Kidney (tissue), 13 donors: ENCODE measurements at regions not wholly inside any gene's neighbourhood (a gene's known extent, or its start where the extent isn't known, plus 50 kb on each side); places are given as distances from the start of the nearest gene placed in this dataset.

ENCODE experiments used
- DNase-seq, 5 donors: peaks; one replicate each; pipeline ENCODE4 v3.0.0-alpha.2; 2013 to 2020
- FAIRE-seq: peaks from 2 replicates; lab custom pipeline; 2012; peaks lifted over from hg19 to GRCh38; lab: Jason Lieb, UNC
- H3K27ac ChIP-seq, 2 donors: one replicate each; pipeline ENCODE4 v1.7.0; 2013; ENCODE audit warnings: low read depth in 2 of 2, low read length in 2 of 2, inconsistent platforms in 1 of 2
- H3K27me3 ChIP-seq: one replicate; pipeline ENCODE4 v1.7.1; 2013; ENCODE audit warnings: low read length, inconsistent platforms; ENCODE audit not compliant: control insufficient read depth, insufficient read depth
- H3K36me3 ChIP-seq, 3 donors: one replicate each; pipeline versions ENCODE4 v1.7.0 to v1.7.1; 2013; ENCODE audit warnings: low read length in 3 of 3, control low read depth in 1 of 3, inconsistent platforms in 1 of 3; ENCODE audit not compliant: insufficient read depth in 3 of 3, control insufficient read depth in 2 of 3
- H3K4me1 ChIP-seq, 3 donors: one replicate each; pipeline versions ENCODE4 v1.7.0 to v1.7.1; 2013; ENCODE audit warnings: low read length in 3 of 3, inconsistent platforms in 1 of 3, low read depth in 1 of 3; ENCODE audit not compliant: control insufficient read depth in 2 of 3, insufficient read depth in 2 of 3
- H3K4me3 ChIP-seq, 3 donors: one replicate each; pipeline versions ENCODE4 v1.7.0 to v1.8.1; 2013; ENCODE audit warnings: low read length in 3 of 3, control low read depth in 1 of 3, inconsistent platforms in 1 of 3
- H3K9ac ChIP-seq, 3 donors: one replicate each; pipeline versions ENCODE4 v1.7.0 to v1.7.1; 2013; ENCODE audit warnings: low read length in 3 of 3, control low read depth in 1 of 3, inconsistent platforms in 1 of 3
- H3K9me3 ChIP-seq, 3 donors: one replicate each; pipeline versions ENCODE4 v1.7.0 to v1.7.1; 2013; ENCODE audit warnings: low read length in 3 of 3, control low read depth in 1 of 3, inconsistent platforms in 1 of 3; ENCODE audit not compliant: control insufficient read depth in 2 of 3, insufficient read depth in 1 of 3
- intact Hi-C: fragments of 100-400 bp; cut with DNase I; formaldehyde crosslinking; loops from one replicate; pipeline ENCODE4 v1.11.1; 2022
- TF ChIP-seq, protein P1 (sequence below): IDR thresholded peaks from 3 replicates; pipeline ENCODE4 v1.5.1; 2012; ENCODE audit warnings: mild to moderate bottlenecking, moderate library complexity, borderline replicate concordance; ENCODE audit not compliant: insufficient read depth; ENCODE audit errors: extremely low read depth
- donor health status: control.
- donor health status: control.
- donor health status: control.
- donor health status: control.
- donor health status: control.
- donor health status: DM: yes; HTN: yes; CAD: no.
- donor health status: Normal renal cell carcinoma (clear cell type).

DNA sequence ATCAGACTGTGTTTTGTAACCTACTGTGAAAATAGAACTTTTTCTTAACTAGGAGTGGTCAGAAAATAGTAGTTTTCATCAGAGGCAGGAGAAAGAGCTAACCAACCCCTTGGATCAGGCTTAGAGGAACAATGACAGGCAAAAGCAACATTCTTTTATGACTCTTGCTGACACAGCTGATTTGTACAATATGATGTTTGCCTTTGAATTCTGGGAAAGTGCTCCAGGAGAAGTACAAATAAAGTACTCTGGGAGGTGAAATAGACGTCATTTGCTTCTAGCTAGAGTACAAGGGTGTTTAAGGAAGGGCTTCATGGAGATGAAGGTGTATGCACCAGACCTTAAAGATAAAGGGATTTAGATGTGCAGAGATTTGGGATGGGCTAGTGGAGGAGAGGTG is 75.1 kb upstream of the KIAA1217 start:
- TF ChIP-seq, protein P1, sequence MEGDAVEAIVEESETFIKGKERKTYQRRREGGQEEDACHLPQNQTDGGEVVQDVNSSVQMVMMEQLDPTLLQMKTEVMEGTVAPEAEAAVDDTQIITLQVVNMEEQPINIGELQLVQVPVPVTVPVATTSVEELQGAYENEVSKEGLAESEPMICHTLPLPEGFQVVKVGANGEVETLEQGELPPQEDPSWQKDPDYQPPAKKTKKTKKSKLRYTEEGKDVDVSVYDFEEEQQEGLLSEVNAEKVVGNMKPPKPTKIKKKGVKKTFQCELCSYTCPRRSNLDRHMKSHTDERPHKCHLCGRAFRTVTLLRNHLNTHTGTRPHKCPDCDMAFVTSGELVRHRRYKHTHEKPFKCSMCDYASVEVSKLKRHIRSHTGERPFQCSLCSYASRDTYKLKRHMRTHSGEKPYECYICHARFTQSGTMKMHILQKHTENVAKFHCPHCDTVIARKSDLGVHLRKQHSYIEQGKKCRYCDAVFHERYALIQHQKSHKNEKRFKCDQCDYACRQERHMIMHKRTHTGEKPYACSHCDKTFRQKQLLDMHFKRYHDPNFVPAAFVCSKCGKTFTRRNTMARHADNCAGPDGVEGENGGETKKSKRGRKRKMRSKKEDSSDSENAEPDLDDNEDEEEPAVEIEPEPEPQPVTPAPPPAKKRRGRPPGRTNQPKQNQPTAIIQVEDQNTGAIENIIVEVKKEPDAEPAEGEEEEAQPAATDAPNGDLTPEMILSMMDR, result no peak
- Histone ChIP-seq H3K36me3 (no peaks in the 10 kb centered on the region), H3K9me3 (no peaks in the 10 kb centered on the region), H3K4me3 (no peak overlapping the region), H3K4me1 (peaks cover 0 to 6% (median 1%) of the 10 kb centered on the region in 3 donors), H3K9ac (no peak overlapping the region), H3K27me3 (no peaks in the 10 kb centered on the region), H3K27ac (no peak overlapping the region)
- DNase-seq (peak in 1 of 5 donors; percentile 53), FAIRE-seq (no peak)
- intact Hi-C loops, result no loop called here

- H3K9ac ChIP-seq, result no peak overlapping the region
- FAIRE-seq (peak; percentile 21), DNase-seq (no peak)
- no peak overlapping the region for H3K4me3 ChIP-seq
- no peaks in the 10 kb centered on the region for H3K36me3 ChIP-seq
- TF ChIP-seq, protein P1, result no peak
- H3K27ac ChIP-seq, result no peak overlapping the region
- no peaks in the 10 kb centered on the region for H3K27me3 ChIP-seq
- H3K9me3 ChIP-seq, result no peaks in the 10 kb centered on the region
- peaks cover 0 to 2% (median 0%) of the 10 kb centered on the region in 3 donors for H3K4me1 ChIP-seq
- intact Hi-C loops, result no loop called here
Observed at GRCh38 chr10:24136070-24136469, 72.9 kb upstream of the KIAA1217 start.

DNA sequence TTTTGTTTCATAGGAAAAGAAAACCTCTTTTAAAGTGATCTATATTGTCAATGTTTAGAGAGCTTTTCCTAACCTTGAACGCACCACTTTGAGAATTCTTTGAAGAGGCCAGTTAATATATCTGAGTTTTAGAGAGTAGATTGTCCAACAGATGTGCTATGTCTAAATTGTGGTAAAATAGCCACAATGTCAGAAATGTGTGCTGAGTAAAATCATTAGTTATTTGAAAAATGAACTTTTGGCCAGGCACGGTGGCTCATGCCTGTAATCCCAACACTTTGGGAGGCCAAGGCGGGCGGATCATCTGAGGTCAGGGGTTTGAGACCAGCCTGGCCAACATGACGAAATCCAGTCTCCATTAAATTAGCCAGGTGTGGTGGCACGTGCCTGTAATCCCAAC is 61.6 kb upstream of the KIAA1217 start:
- DNase-seq (peak in 1 of 5 donors; percentile 31), FAIRE-seq (no peak)
- H3K27ac ChIP-seq, result peak overlapping the region in 1 of 2 donors; percentile 10
- no peak overlapping the region for H3K9ac ChIP-seq
- H3K4me1 ChIP-seq, result peaks cover 4 to 7% (median 6%) of the 10 kb centered on the region in 3 donors
- no peaks in the 10 kb centered on the region for H3K27me3 ChIP-seq
- intact Hi-C loops, result no loop called here
- no peak overlapping the region for H3K4me3 ChIP-seq
- no peaks in the 10 kb centered on the region for H3K9me3 ChIP-seq
- TF ChIP-seq, protein P1, result no peak
- H3K36me3 ChIP-seq, result no peaks in the 10 kb centered on the region

DNA sequence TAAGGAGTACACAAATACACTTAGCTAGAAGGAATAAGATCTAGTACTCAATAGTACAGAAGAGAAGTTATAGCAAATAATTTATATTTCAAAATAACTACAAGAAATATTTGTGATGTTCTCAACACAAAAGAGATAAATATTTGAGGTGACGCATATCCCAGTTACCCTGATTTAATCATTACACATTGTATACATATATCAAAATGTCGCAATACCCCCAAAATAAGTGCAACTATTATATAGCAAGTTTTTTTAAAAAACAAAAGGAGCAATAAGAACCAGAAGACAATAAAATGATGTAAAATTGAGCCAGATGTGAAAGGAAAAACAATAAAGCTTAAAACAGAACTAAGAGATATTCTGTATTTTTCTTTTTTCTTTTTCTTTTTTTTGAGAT is 59.3 kb upstream of the KIAA1217 start:
- no peak for FAIRE-seq
- H3K4me3 ChIP-seq, result no peak overlapping the region
- no peaks in the 10 kb centered on the region for H3K9me3 ChIP-seq
- no peak for DNase-seq
- H3K27ac ChIP-seq, result no peak overlapping the region
- no peak overlapping the region for H3K9ac ChIP-seq
- no peaks in the 10 kb centered on the region for H3K36me3 ChIP-seq
- H3K27me3 ChIP-seq, result no peaks in the 10 kb centered on the region
- H3K4me1 ChIP-seq, result peaks cover 5 to 7% (median 6%) of the 10 kb centered on the region in 3 donors
- intact Hi-C loops, result no loop called here
- TF ChIP-seq, protein P1, result no peak
